ENCODE measurements at regions not wholly inside any gene's neighbourhood (a gene's known extent, or its start where the extent isn't known, plus 50 kb on each side); places are given as distances from the start of the nearest gene placed in this dataset.
A peak's percentile ranks its signal among the peaks of the same experiment; 100 is the strongest.

DNA sequence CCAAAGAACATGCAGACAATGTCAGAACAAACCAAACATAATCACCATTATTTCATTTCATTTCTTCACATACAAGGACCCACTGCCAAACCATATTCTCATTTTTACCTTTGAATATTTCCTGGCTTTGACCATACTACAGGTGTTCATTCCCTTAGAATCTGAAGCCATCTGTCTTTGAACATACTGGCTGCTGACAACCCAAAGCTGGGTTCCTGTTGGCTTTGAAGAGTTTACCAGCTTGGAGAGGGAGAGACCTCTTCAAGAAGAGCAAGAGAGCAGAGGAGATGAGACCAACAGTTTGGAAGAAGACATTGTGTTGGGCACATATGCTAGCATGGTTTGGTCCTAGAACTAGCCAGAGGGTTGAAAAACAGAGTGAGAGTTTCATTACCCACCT is 145.6 kb upstream of the KCNIP4 start:
- no peak for DNase-seq

DNA sequence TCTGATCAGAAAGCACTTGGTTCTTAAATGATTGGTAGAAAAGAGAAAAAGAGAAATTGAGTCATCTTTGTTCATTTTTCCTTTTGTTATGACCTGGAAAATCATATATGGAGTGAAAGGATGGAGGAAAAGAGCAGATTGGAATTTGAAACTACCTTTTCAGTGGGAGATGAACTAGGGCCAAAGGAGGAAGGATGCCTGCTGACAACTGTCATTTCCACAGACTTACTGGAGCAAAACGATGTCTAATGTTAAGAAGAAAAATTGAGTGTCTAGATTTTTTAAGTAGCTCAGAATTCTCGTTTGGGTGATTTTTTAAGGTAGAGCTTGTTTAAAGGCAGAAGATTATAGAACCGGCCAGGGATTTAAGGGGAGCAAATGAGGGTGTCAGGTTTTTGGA is 144.6 kb upstream of the KCNIP4 start:
- DNase-seq = no peak

DNA sequence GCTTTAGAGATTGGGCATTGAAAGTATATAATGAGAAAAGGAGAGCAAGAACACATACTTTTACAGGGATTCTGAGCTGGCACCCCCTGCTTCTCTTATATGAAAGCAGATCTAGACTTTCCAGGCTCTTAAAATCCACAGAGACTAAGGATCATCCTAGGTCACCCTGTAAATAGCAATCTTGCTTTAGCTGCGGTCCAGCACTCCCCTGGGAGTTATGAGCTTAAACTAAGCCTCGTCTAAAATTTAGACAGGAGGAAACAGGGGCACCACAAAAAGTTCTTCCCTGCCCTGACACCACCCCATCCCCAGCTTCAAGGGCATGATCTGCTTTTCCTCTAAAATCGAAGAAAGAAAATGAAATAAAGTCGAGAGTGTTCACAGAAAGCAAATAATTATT is 143.3 kb upstream of the KCNIP4 start:
- DNase-seq = no peak

DNA sequence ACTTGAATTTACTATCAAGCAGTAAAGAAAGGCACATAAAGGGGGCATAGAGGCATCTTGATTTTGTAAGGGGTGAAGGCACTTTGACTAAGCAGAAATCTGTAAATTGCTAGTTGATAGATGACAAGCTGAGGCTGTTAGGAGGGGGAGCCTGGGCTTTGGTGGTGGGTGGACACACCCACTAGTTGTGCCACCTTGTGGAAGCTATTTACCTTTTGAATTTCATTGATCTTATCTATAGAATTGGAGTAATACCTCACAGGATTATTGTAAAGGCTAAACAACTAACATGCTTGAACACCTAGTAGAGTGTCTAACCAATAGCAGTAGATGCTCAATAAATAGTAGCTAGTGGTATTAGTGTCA is 142.8 kb upstream of the KCNIP4 start:
- no peak for DNase-seq

DNA sequence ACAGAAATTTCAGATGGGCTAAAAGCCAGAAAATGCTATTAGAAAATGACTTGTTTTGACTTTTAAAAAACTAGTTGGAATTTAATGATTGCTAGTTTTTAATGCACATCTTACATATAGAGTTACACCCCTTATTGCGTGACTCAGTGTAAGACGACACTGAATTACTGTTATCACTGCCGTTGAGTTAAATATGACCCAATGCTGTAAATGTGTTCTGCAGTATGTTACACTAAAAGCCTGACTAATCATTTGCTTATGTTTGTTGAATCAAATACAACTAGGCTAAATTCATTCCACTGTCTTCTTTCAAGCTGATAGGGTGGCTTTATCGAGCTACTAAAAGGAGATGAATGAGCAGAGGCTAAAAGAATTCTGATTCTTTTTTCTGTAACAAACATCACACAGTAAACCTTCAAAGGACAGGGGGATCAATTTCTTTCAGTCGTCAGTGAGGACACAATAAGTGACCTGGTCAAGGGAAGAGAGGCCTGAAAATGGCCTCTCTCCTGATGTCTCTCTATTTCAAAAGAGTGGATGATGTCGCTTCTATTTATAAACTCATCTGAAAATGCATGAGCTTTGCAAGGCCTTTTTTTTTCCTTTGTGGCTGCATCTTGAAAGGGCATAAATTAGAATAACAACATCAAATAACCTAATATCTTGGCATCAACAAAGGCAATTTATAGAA is 142.2 kb upstream of the KCNIP4 start:
- DNase-seq = no peak

DNA sequence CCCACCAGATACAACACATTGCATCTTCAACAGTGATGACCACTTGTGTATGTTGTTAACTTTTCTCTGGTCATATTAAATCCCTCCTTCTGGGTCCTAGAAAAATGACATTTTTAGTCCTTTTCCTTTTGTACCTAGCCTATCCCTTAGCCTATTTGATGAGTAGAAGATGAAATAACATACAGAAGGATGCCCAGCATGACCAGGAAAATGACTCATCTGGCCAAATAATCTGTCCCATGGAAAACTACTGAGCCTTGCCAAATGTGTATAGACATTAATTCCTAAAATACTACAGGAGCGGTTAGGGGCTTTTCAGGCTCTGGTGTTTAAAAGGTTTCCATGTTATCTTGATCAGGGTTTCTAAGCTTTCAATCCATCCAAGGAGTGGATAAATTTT is 129.0 kb upstream of the KCNIP4 start:
- DNase-seq = no peak

DNA sequence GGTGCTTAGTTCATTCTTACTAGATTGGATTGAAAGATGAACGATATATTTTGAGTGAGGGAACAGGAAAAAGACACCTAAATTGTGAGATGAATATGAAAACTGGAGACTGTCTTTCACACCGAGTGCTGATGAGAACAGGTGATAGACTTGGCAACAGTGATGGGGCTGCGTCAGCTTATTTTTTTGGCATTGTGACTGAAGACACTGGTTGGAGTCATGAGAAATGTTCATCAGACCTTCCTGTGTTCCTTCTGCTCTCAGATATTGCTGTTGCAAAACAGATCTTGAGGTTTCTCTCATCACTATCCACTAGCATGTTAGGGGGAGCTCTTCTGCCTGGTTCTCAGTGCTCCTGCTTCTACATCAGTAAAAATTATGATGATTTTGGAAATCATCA is 124.2 kb upstream of the KCNIP4 start:
- DNase-seq = no peak

DNA sequence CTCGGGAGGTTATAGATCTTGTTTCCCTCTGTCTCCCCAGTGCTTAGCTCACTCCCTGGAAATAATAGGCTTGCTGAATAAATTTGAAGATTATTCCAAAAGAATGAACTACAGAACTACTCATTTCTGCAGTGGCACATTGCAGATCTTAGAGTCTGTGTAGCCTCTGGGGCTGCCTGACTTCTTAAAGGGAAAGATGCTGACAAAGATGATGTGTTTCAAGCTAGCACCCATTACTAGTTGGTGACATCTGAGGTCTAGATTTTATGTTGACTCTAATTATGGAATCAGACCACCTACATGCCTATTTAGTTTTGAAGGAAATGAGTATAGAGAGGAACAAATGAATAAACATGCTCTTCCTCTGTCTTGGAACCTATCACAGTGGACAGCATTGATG is 123.7 kb upstream of the KCNIP4 start:
- no peak for DNase-seq

DNA sequence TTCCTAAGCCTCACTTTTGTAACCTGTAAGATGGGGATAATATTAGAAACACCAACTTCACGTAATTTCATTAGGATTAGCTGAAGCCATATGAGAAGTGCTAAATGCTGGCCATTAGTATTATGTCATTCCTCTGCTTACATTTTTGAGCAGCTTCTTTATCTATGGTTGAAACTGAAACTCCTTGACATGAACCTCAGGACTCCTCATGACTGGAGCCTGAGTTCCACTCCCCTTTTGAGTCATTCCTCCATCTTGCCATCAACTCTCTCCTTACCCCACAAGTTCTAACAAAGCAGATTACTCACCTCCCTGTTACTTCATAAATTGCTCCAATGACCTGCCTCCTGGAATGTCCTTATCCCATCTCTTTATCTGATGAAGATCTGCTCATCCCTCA is 123.2 kb upstream of the KCNIP4 start:
- DNase-seq = no peak

DNA sequence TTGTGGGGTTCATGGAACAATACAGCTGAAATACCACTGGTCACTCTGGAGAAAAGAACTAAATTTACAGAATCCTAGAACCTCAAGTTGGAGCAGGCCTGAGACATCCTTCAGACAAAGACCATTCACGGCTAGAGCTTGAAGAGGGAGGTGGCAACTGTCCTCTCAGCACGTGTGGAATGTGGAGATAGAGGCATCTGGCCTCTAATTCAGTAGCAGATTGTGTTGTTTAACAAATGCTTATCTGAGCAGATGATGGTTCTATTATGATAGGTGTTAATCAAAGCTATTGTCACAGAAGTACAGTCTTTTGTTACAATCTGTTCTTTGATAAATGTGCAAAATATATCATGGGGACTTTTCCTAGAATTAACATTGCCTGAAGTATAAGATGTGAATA is 121.7 kb upstream of the KCNIP4 start:
- DNase-seq = peak; percentile 38

DNA sequence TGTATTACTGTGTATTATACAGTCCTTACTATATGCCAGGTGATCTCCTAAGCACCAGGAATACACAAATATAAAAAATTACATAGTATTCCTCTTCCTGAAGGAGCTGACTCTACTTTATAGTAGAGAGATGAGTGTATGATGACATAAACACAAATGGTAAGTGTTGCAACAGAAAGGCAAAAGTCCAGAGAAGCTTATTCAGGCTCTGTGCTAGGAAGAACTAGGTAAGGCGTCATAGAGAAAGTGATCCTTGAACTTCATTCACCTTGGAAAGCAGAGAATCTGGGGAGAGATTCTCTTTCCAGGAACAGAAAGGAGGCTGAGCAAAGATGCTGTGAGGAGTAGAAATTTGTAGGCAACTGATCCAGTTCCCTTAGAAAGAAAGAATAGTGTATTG is 115.0 kb upstream of the KCNIP4 start:
- no peak for DNase-seq

DNA sequence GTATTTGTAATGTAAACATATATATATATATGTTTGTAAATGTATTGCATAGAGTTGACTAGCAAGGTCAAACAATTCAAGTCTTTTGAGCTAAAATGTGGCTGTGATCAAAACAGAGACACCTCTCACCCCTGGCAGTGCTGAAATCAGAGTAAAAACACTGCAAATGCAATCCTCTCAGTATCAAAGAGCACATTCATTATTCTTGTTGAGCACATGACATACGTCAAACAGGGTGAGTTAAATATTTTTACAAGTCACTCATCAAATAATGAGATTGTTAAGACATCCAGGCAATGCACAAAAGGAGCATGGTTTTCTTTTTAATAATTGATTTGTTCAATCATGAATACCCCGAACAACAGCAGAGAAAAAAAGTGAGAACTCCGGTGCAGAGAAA is 114.1 kb upstream of the KCNIP4 start:
- DNase-seq = no peak

DNA sequence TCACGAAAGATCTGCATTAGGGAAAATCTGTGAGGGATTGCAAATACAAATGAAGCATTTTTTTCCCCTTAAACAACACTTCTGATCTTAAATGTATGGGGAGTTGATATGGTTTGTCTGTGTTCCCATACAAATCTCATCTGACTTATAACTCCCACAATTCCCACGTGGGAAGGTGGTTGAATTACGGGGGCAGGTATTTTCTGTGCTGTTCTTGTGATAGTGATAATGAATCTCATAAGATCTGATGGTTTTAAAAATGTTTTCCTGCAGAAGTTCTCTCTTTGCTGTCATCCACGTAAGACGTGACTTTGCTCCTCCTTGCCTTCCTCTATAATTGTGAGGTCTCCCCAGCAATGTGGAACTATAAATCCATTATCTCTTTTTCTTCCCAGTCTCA is 107.4 kb upstream of the KCNIP4 start:
- no peak for DNase-seq

DNA sequence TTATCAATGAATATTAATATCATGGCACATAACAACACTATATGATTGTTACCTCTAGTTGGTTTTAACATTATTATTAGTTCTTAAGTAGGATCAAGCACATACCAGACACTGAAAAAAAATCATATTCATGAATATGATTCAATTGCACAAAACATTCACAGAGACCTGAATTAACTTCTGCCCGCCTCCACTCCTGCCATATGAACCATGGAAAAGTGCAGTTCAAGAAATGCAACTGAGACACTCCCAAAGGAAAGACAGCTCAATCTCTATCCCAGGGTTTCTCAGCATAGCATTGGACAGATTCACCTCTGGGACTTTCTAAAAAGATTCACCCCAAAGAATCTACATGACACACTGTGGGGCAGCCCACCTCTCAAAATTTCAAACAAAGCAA is 103.5 kb upstream of the KCNIP4 start:
- DNase-seq = no peak

DNA sequence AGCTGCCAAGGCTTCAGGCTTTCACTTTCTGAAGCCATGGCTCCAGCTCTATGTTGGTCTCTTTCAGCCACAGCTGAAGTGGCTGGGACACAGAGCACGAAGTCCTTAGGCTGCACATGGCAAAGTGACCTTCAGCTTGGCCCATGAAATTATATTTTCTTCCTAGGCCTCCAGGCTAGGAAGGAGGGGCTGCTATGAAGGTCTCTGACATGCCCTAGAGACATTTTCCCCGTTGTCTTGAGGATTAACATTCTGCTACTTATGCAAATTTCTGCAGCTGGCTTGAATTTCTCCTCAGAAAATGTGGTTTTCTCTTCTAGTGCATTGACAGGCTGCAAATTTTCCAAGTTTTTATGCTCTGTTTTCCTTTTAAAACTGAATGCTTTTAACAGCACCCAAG is 99.8 kb upstream of the KCNIP4 start:
- no peak for DNase-seq

DNA sequence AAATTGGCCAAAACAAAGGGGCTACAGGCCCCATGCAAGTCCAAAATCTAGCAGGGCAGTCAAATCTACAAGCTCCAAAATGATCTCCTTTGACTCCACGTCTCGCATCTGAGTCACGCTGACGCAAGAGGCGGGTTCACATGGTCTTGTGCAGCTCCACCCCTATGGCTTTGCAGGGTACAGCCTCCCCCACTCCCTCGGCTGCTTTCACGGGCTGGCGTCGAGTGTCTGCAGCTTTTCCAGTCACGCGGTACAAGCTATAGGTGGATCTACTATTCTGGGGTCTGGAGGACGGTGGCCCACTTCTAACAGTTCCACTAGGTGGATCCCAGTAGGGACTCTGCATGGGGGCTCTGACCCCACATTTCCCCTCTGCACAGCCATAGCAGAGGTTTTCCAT is 99.2 kb upstream of the KCNIP4 start:
- no peak for DNase-seq

DNA sequence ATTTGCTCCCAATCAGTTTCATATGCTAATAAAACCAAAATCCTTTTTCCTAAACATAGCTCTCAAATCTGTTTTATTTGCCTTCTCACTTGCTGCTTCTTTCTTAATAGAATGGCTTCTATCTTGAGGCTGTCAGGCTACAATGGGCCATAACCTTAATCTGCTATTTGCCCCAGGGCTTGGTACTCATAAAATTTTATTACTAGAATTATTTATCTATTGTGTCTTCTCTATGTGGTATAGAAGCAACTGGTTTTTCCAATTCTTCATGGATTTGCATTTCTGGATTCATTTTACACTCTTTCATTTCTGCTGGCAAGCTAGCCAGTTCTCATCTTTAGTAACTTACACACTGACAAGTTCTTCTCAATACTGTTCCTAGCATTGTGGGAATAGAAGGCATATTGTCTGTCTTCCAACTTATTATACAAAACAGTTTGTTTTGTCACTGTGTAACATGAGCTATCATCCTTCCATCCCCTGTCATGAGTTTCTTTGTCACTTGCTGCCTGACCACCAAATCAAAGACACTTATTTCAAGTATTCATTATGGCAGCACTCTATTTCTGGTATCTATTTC is 96.6 kb upstream of the KCNIP4 start:
- no peak for DNase-seq

DNA sequence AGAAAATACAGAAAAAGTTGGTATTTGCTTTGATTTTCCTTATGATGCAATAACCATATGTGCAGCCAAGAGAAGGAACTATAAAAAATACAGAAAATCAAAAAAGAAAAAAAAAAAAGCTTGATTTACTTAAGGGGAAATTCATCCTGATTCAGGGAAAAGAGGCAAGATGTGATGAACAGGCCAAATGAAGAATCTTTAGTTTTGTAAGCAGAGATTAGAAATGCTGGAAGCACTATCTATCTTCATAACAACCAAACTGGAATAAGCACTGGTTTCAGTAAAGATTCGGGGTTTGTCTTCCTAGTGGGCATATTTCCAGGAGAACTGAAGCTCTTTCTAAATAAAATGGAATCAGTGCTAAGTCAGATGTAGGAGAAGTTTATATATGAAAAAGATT is 82.9 kb upstream of the KCNIP4 start:
- no peak for DNase-seq

DNA sequence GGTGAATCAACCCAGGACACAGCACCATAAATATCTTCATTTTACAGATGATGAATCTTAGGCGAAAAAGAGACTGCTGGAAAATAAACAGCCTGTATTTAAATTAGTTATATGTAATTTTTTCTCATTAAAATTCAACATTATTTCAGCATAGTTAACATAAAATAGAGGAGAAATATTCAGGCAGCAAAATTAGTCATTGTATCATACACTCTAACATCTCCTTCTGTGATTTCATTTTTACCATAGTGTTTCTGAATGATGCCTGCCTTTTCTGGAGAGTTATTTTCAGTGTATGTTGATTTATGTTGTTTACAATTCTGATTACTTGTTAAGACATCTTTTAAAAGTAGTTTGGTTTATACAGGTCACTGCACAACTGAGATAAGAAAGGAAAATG is 82.3 kb upstream of the KCNIP4 start:
- no peak for DNase-seq

DNA sequence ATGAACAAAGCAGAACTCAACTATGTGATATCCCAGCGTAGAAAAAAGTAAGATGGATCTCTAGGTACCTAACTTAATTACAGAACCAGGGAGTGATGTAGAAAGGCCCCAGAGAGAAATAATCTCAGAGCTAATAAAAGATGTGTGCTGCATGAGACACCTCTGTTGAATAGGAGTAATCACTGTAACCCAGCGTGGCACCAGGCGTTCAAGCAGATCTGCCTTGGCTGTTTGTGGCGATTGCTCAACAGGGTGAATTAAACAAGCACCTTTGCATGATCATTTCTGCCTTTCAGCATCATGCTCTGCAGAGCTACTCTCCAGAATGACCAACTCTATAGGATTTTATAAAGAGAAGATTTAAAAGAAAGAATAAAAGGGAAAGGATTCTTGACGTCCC is 81.7 kb upstream of the KCNIP4 start:
- no peak for DNase-seq

DNA sequence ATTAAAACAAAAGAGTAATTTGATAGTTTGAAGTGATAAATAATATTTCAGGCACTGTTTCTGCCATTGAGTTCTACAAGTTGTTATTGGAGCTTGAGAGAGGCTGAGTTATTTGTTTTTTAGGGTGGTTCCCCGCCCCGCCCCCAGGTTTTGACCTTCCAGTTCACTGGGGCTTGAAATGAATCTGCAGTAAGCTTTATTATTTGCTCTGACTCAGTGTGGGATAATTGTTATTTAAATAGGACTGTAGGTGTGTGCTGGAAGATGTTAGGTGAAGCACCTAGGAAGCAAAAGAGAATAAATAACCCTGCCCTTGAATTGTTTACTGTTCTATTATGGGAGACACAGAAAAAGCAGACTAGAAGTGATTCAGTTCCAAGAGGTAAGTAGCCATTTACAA is 81.2 kb upstream of the KCNIP4 start:
- DNase-seq = no peak

DNA sequence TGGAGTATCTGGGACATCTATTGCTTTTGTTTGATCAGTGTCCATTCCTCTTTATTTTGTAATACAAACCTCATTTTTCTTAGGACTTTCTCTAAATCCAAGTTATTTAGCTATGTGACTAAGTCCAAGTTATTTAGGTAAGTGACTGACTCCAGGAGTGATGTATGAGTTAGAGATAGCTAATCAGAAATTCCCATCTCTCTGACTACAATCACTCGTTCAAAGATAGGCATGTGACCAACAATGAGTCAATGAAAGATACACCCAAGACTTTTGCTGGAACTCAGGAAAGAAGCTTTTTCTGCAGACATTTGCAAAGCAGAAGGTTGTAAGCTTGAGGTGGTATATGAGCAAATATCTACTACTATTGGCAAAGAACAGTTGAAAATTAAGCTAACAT is 72.5 kb upstream of the KCNIP4 start:
- DNase-seq = no peak

DNA sequence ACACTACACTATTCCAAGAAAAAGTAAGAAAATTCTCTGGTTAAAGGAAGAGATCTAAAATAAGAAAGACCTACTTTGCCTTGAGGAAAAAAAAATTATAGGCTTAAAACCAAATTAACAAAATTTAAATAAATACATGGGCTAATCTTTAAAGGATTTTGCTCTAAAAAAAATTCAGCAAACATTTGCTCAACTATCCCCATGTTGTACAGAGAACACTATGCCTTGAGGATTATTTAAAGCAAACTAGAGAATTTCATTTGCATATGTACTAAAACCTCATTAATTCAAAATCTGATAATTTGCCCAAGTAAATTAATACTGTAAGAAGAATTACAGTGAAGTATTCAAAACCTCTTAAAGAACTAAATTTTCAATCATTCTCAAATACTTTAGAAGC is 71.6 kb upstream of the KCNIP4 start:
- DNase-seq = no peak

DNA sequence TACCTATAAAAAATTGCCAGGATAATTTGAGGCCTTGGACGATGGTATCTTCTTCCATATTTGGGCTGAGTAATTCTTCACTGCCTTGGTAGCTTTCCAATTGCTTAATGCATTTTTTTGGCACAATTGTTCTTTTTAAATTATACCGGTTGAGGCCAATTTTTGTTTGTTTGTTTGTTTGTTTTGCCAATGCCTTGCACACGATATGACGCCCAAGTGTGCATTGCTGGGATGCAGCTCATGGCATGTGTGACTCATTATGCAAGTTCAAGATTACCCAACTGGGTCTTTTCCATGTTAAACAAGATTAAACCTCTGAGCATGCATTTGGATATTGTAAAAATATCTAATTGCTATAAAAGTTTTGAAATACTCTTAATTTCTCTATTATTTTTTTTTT is 71.1 kb upstream of the KCNIP4 start:
- DNase-seq = no peak

DNA sequence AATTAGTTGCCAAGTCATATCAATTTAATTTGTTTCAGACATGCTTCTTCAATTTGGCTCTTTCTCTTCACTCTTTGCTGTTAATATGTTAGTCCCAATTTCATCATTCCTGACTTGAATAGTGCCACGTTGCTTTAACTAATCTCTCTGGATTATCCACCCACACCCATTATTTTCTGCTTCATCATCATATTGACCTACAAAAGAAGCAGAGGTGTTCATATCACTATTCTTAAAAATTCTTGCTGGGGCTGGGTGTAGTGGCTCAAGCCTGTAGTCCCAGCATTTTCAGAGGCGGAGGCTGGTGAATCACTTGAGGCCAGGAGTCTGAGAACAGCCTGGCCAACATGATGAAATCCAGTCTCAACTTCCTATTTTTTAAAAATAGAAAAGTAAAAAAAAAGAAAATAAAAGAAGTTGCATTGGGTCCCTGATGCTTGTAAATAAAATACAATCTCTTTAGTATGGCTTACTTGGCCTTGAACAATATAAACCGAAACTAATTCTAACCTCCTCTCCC is 65.7 kb upstream of the KCNIP4 start:
- no peak for DNase-seq

All from NCI-H524 treated with DMSO at 0.1 percent for 48 hours (cell line).